ENCODE measurements at regions not wholly inside any gene's neighbourhood (a gene's known extent, or its start where the extent isn't known, plus 50 kb on each side); places are given as distances from the start of the nearest gene placed in this dataset.

DNA sequence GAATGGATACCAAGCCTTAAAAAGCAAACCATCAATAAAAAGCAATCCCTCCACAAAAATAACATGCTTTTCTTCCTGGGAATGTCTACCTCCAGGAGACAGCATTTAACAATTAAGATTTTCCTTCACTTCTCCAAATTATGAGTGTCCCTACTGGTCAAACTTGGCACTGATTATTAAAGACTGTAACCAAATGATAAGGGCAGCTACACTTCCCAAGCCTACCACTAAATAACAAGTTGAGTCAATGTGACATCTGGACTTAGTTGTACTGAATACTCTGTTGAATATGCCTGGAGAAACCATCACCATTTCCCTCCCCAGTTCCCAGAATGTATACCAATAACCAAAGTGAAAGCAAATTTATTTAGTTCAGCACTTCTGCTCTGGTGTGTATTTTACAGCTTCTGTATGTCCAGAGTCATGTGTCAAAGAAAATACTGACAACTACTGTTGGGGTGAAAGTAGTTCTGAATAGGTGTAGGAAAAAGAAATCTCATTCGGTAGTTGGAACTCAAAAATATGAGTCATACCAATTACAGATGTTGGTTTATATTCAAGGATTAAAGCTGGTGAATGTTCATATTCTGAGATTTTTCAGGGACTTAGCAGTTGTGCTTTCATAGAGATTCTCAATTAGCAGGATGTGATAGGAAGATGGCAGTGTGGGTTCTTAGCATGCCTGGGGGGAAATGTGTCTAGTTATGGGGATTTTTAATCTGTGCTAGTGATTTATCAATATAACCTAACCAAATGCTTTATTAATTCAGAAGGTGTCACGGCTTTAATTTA is 1291.6 kb upstream of the GYPC start:
- TF ChIP-seq YY1 (IDR thresholded peaks at IDR 0.05; ENCODE audit: insufficient read depth, insufficient read length): no peak
- TF ChIP-seq SUZ12 (IDR thresholded peaks at IDR 0.05; ENCODE audit: extremely low read depth, insufficient read depth, insufficient read length): no peak
- no peak for TF ChIP-seq ZNF274 (IDR thresholded peaks at IDR 0.05; ENCODE audit: low read depth, low read length)
